Vagina (tissue), 2 donors: ENCODE measurements at regions not wholly inside any gene's neighbourhood (a gene's known extent, or its start where the extent isn't known, plus 50 kb on each side); places are given as distances from the start of the nearest gene placed in this dataset.

Source experiments
- POLR2A ChIP-seq, 2 donors: fragments of 450-650 bp; IDR thresholded peaks; one replicate each; pipeline ENCODE4 v1.6.1; 2017; ENCODE audit warnings: antibody characterized with exemption in 2 of 2, mild to moderate bottlenecking in 2 of 2, moderate library complexity in 2 of 2
- POLR2AphosphoS5 ChIP-seq, 2 donors: sonication (generic); formaldehyde crosslinking; IDR thresholded peaks; one replicate each; pipeline ENCODE4 v1.9.0; 2017; ENCODE audit warnings: antibody characterized with exemption in 2 of 2, mild to moderate bottlenecking in 2 of 2, low read depth in 1 of 2; ENCODE audit not compliant: insufficient read depth in 1 of 2
- TF ChIP-seq, protein P1 (sequence below), 3 experiments: fragments of 450-650 bp in 2 of 3; fragments of 200-600 bp in 1 of 3; sonication (generic) in 1 of 3; IDR thresholded peaks; one replicate each; pipeline ENCODE4 v1.5.1; 2017 to 2019; ENCODE audit warnings: antibody characterized with exemption in 3 of 3, mild to moderate bottlenecking in 2 of 3, moderate library complexity in 2 of 3

DNA sequence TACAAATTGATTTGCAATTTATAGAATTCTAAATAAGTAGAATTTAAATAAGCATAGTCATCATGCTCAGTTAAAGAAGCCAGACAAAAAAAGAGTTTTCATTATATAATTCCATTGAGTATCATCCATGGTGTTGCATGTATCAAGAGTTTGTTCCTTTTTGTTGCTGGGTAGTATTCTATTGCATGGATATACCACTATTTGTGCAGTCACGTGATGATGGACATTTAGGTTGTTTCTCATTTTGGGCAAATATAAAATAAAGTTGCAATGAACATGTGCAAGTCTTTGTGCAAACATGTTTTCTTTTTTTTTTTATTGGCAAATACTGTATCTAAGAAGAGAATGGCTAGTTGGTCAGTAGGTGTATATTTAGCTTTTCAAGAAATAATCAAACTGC lies 186.2 kb upstream of the FRMD6 start:
- TF ChIP-seq, protein P1, sequence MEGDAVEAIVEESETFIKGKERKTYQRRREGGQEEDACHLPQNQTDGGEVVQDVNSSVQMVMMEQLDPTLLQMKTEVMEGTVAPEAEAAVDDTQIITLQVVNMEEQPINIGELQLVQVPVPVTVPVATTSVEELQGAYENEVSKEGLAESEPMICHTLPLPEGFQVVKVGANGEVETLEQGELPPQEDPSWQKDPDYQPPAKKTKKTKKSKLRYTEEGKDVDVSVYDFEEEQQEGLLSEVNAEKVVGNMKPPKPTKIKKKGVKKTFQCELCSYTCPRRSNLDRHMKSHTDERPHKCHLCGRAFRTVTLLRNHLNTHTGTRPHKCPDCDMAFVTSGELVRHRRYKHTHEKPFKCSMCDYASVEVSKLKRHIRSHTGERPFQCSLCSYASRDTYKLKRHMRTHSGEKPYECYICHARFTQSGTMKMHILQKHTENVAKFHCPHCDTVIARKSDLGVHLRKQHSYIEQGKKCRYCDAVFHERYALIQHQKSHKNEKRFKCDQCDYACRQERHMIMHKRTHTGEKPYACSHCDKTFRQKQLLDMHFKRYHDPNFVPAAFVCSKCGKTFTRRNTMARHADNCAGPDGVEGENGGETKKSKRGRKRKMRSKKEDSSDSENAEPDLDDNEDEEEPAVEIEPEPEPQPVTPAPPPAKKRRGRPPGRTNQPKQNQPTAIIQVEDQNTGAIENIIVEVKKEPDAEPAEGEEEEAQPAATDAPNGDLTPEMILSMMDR (IDR thresholded peaks at IDR 0.05), result no peak
- TF ChIP-seq POLR2AphosphoS5 (IDR thresholded peaks at IDR 0.05; ENCODE audit: insufficient read depth in 1 of 2, low read depth in 1 of 2) (no peak), POLR2A (IDR thresholded peaks at IDR 0.05) (no peak)
